H9 (cell line): ENCODE measurements at regions not wholly inside any gene's neighbourhood (a gene's known extent, or its start where the extent isn't known, plus 50 kb on each side); places are given as distances from the start of the nearest gene placed in this dataset.

Experiments
- DNase-seq: peaks from one replicate; pipeline ENCODE4 v3.0.0-alpha.2; 2017
- H2AFZ ChIP-seq: one replicate; pipeline ENCODE4 v1.6.1; 2013; ENCODE audit warnings: mild to moderate bottlenecking, low read length, control low read depth, moderate library complexity
- H2AK5ac ChIP-seq: 2 replicates; pipeline ENCODE4 v1.6.1; 2013; ENCODE audit warnings: low read length, control low read depth, mixed read lengths; ENCODE audit not compliant: insufficient read length
- H2BK120ac ChIP-seq: one replicate; pipeline ENCODE4 v1.6.1; 2013; ENCODE audit warnings: low read depth, mild to moderate bottlenecking, low read length, control low read depth, inconsistent platforms; ENCODE audit not compliant: poor library complexity, severe bottlenecking
- H2BK12ac ChIP-seq: 2 replicates; pipeline ENCODE4 v1.6.1; 2013; ENCODE audit warnings: low read length, control low read depth, mixed read lengths, low read depth; ENCODE audit not compliant: insufficient read length
- H2BK15ac ChIP-seq: 2 replicates; pipeline ENCODE4 v1.6.1; 2013; ENCODE audit warnings: low read depth, low read length, control low read depth
- H2BK20ac ChIP-seq: one replicate; pipeline ENCODE4 v1.6.1; 2013; ENCODE audit warnings: low read depth, mild to moderate bottlenecking, low read length, control low read depth, inconsistent platforms; ENCODE audit not compliant: poor library complexity, severe bottlenecking
- H2BK5ac ChIP-seq: 2 replicates; pipeline ENCODE4 v1.6.1; 2013; ENCODE audit warnings: low read length, control low read depth, mixed read lengths; ENCODE audit not compliant: insufficient read length
- H3K14ac ChIP-seq: 2 replicates; pipeline ENCODE4 v1.6.1; 2013; ENCODE audit warnings: low read length, control low read depth; ENCODE audit not compliant: insufficient read depth
- H3K18ac ChIP-seq: 2 replicates; pipeline ENCODE4 v1.6.1; 2013; ENCODE audit warnings: low read depth, mild to moderate bottlenecking, mixed read lengths, low read length, control low read depth; ENCODE audit not compliant: insufficient read length
- H3K23ac ChIP-seq: 2 replicates; pipeline ENCODE4 v1.6.1; 2013; ENCODE audit warnings: low read length, control low read depth, mixed read lengths, low read depth; ENCODE audit not compliant: insufficient read length
- H3K23me2 ChIP-seq: 2 replicates; pipeline ENCODE4 v1.6.1; 2013; ENCODE audit warnings: low read depth, mild to moderate bottlenecking, mixed read lengths, low read length, control low read depth; ENCODE audit not compliant: insufficient read length, poor library complexity, severe bottlenecking
- H3K27ac ChIP-seq: 2 replicates; pipeline ENCODE4 v1.5.1; 2013; ENCODE audit warnings: low read length, control low read depth, mixed read lengths, low read depth; ENCODE audit not compliant: insufficient read length
- H3K27me3 ChIP-seq: 2 replicates; pipeline ENCODE4 v1.6.1; 2013; ENCODE audit warnings: low read length, control low read depth, inconsistent platforms; ENCODE audit not compliant: insufficient read depth
- H3K4ac ChIP-seq: 2 replicates; pipeline ENCODE4 v1.6.1; 2013; ENCODE audit warnings: low read depth, mild to moderate bottlenecking, control low read depth, inconsistent platforms, low read length, moderate library complexity
- H3K4me1 ChIP-seq: 2 replicates; pipeline ENCODE4 v1.6.1; 2013; ENCODE audit warnings: low read length, control low read depth, inconsistent platforms; ENCODE audit not compliant: insufficient read depth
- H3K4me2 ChIP-seq: 2 replicates; pipeline ENCODE4 v1.6.1; 2013; ENCODE audit warnings: low read length, control low read depth, mixed read lengths; ENCODE audit not compliant: insufficient read length, insufficient read depth
- H3K56ac ChIP-seq: 2 replicates; pipeline ENCODE4 v1.6.1; 2013; ENCODE audit warnings: low read depth, mild to moderate bottlenecking, mixed read lengths, low read length, control low read depth; ENCODE audit not compliant: insufficient read length
- H3K79me1 ChIP-seq: 2 replicates; pipeline ENCODE4 v1.6.1; 2013; ENCODE audit warnings: low read depth, mild to moderate bottlenecking, moderate library complexity, low read length, control low read depth, inconsistent platforms; ENCODE audit not compliant: insufficient read depth, poor library complexity, severe bottlenecking
- H3K79me2 ChIP-seq: 2 replicates; pipeline ENCODE4 v1.6.1; 2013; ENCODE audit warnings: low read length, control low read depth, inconsistent platforms; ENCODE audit not compliant: insufficient read depth
- H3K9ac ChIP-seq: 2 replicates; pipeline ENCODE4 v1.6.1; 2013; ENCODE audit warnings: low read length, control low read depth, mixed read lengths; ENCODE audit not compliant: insufficient read length; ENCODE audit errors: extremely low read depth
- H3K9me3 ChIP-seq: one replicate; pipeline ENCODE4 v1.6.1; 2013; ENCODE audit warnings: low read depth, low read length, inconsistent platforms; ENCODE audit not compliant: control insufficient read depth
- H3T11ph ChIP-seq: one replicate; pipeline ENCODE4 v1.6.1; 2013; ENCODE audit warnings: mild to moderate bottlenecking, low read length, control low read depth, inconsistent platforms
- H4K20me1 ChIP-seq: one replicate; pipeline ENCODE4 v1.6.1; 2013; ENCODE audit not compliant: control insufficient read depth, insufficient read length, insufficient read depth
- H4K5ac ChIP-seq: 2 replicates; pipeline ENCODE4 v1.6.1; 2013; ENCODE audit warnings: low read depth, mild to moderate bottlenecking, mixed read lengths, low read length, control low read depth; ENCODE audit not compliant: insufficient read length
- H4K8ac ChIP-seq: replicated peaks from 2 replicates; pipeline ENCODE4 v1.6.1; 2013; ENCODE audit warnings: low read length, control low read depth, mixed read lengths, low read depth; ENCODE audit not compliant: insufficient read length
- H4K91ac ChIP-seq: 2 replicates; pipeline ENCODE4 v1.6.1; 2013; ENCODE audit warnings: low read depth, mild to moderate bottlenecking, moderate library complexity, mixed read lengths, low read length, control low read depth; ENCODE audit not compliant: insufficient read length
- H3K27ac Mint-ChIP-seq, 3 experiments: 2 replicates in 2 of 3; 3 replicates in 1 of 3; pipeline ENCODE4 v1.8.0; 2020 to 2021; ENCODE audit warnings: mixed read lengths in 3 of 3, mild to moderate bottlenecking in 1 of 3, moderate library complexity in 1 of 3
- H3K27me3 Mint-ChIP-seq: 2 replicates; pipeline ENCODE4 v1.8.0; 2021; ENCODE audit warnings: low read depth, mild to moderate bottlenecking, moderate library complexity, mixed read lengths
- H3K36me3 Mint-ChIP-seq, 3 experiments: 2 replicates in 2 of 3; 3 replicates in 1 of 3; pipeline ENCODE4 v1.8.0; 2020 to 2021; ENCODE audit warnings: low read depth in 3 of 3, mixed read lengths in 3 of 3; ENCODE audit not compliant: insufficient read depth in 1 of 3
- H3K4me1 Mint-ChIP-seq, 2 experiments: 2 replicates each; pipeline ENCODE4 v1.8.0; 2020; ENCODE audit warnings: mixed read lengths in 2 of 2
- H3K4me3 Mint-ChIP-seq, 2 experiments: 2 replicates in 1 of 2; 3 replicates in 1 of 2; pipeline ENCODE4 v1.8.0; 2020 to 2021; ENCODE audit warnings: mild to moderate bottlenecking in 2 of 2, mixed read lengths in 2 of 2, moderate library complexity in 1 of 2
- H3K9me3 Mint-ChIP-seq, 2 experiments: 2 replicates in 1 of 2; 3 replicates in 1 of 2; pipeline ENCODE4 v1.8.0; 2020; ENCODE audit warnings: mild to moderate bottlenecking in 2 of 2, mixed read lengths in 2 of 2, moderate library complexity in 1 of 2
- CTCF ChIP-seq: fragments of 200-600 bp; sonication (generic); conservative IDR thresholded peaks from 3 replicates; pipeline ENCODE4 v1.8.0; 2021; ENCODE audit warnings: antibody characterized with exemption, mild to moderate bottlenecking
- WGBS: extraction: QIAGEN DNeasy Blood & Tissue Kit; methylation state at CpG from one replicate; pipeline ENCODE4 v1.1.7; 2013; ENCODE audit warnings: missing lambda C conversion rate, low lambda C conversion rate, mixed read lengths; ENCODE audit not compliant: insufficient read length; ENCODE audit errors: extremely low coverage; 5-methylcytosine and 5-hydroxymethylcytosine counted together

- Histone ChIP-seq H2BK12ac (no peak overlapping the region), H2BK5ac (no peak overlapping the region), H3K18ac (peak overlapping the region; percentile 50), H3K27ac (peak overlapping the region; percentile 52), H3K27me3 (no peaks in the 10 kb centered on the region), H3K4ac (no peak overlapping the region), H3K23me2 (no peaks in the 10 kb centered on the region), H3K79me2 (no peaks in the 10 kb centered on the region), H3K23ac (no peak overlapping the region), H3K9ac (no peak overlapping the region), H4K5ac (no peak overlapping the region), H3K4me1 (peaks cover 13% of the 10 kb centered on the region), H2AK5ac (no peak overlapping the region), H4K91ac (no peak overlapping the region), H2AFZ (no peak overlapping the region), H3K56ac (no peak overlapping the region), H3T11ph (no peak overlapping the region), H2BK15ac (no peak overlapping the region), H3K14ac (no peak overlapping the region), H4K8ac (no peak overlapping the region), H3K9me3 (no peaks in the 10 kb centered on the region), H2BK20ac (no peak overlapping the region), H3K79me1 (no peaks in the 10 kb centered on the region), H3K4me2 (no peak overlapping the region), H4K20me1 (no peaks in the 10 kb centered on the region), H2BK120ac (no peak overlapping the region)
- Mint-ChIP-seq H3K4me1 (peaks cover 39 to 42% of the 10 kb centered on the region in 2 experiments), H3K4me3 (no peak overlapping the region), H3K36me3 (peaks cover 0 to 5% (median 0%) of the 10 kb centered on the region in 3 experiments; a peak in 3 of 7 replicates), H3K27ac (0 out of 7 replicates have a peak overlapping the region, but pooled peaks of 2 of the 3 experiments have one; percentile 12 to 95), H3K9me3 (no peaks in the 10 kb centered on the region), H3K27me3 (no peaks in the 10 kb centered on the region; the same call in 1 of the 2 replicates)
- no peak for DNase-seq
- WGBS = no CpG with 5 or more reads among the region's 3 CpGs
- TF ChIP-seq CTCF = no peak
These were observed 468.9 kb upstream of the HNRNPA3 start for GRCh38 chr2:176743671-176744070.
